Fibroblast of gingiva (primary cell): ENCODE measurements at regions not wholly inside any gene's neighbourhood (a gene's known extent, or its start where the extent isn't known, plus 50 kb on each side); places are given as distances from the start of the nearest gene placed in this dataset.

Experiments
- DNase-seq: peaks from one replicate; pipeline ENCODE4 v3.0.0-alpha.2; 2011; ENCODE audit warnings: low read depth

DNA sequence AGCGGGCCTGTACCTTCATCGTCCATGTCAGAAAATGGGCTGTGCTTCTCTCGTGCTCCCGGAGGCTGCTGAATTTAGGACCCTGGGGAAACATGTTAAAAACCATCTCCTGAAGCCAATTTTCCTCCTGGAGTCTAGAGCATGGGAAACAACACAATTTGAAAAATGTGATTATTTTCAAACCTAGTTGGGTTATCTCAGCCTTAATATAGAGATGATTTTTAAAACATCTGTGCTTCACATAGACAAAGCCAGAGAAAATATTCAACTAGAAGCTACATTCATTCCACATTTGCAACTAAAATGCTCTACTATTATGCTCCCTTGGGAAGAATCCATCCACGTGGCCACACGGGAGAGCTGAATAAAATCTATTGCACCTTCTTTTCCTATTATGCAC is 225.9 kb upstream of the TMEM72 start:
- DNase-seq, result no peak

GRCh38 chr10:44685747-44686146 is 225.4 kb upstream of the TMEM72 start:
- no peak for DNase-seq

DNA sequence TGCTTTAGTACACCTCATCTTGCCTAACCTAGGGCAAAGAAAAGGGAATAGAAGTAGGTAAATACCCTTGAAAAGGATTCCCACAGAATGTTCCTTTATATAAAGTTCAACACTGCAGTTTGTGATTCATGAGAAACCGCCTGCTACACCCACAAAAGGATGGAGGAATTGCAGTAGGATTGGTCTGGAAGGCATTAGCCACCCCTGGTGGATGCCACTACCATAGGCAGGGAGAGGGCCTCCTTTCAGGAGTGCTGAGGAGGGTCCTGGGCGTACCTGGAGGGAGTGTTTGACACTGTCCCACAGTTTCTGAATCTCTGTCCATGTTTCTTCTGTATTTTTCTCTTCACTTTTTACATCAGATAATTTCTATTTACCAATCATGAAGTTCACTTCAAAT is 221.8 kb upstream of the TMEM72 start:
- DNase-seq, result no peak

DNA sequence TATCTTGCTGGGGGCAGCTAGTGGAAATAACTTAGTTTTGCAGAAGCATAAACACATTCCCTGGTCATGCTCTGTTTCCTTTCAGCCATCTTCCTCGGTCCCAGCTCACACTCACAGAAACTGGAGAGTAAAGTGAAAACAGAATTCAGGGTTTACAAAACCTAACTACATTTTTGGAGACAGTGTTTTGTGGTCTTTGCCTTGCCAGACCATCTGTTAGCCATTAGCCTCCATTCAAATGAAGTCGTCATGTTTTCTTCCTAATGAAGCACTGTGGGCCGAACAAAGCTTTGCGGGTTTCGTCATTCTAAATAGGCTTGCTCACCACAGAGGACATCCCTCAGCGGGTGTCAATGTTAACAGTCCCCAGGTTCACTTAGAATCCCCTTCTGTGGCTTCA is 214.6 kb upstream of the TMEM72 start:
- peak; percentile 97 for DNase-seq

DNA sequence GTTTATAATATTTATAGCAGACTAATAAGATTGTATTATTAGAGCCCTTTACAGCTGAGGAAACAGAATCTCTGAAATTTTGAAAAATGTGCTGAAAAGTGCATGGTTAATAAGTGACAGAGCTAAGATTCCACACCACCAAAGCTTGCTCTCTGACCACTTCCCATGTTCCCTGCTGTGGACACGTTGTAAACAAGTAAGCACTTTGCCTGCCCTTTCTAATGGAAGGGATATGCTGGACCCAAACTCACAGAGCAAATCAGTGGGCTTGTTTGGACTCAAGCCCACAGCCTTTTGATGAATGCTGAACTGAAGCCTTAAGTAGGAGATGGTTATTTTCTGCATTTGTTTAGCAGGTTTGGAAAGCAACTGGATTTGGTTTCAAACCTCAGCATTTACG is 214.0 kb upstream of the TMEM72 start:
- DNase-seq, result peak; percentile 39

- DNase-seq, result no peak
These were observed 208.6 kb upstream of the TMEM72 start for GRCh38 chr10:44702531-44702930.

- DNase-seq, result peak; percentile 65
These were observed 207.6 kb upstream of the TMEM72 start for GRCh38 chr10:44703241-44704155.

GRCh38 chr10:44704616-44705015 is 206.5 kb upstream of the TMEM72 start:
- peak; percentile 89 for DNase-seq

DNA sequence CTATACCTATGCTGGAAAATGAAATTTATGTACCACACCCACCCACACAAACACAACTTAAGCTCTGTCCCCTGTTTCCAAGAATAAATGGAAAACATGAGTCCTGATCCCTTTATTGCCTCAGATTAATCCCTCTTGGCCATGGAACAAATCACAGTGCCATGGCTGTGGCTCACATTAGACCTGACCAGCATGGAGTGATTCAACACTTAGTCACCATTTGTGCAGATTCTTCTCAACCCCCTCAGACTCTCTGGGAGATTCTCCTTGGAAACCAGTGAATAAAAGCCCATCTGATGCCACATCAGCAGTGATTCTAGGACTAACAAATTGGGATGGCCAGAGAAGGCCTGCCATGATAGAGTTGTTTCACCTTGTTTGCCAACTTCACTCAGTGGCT is 204.4 kb upstream of the TMEM72 start:
- peak; percentile 91 for DNase-seq

DNA sequence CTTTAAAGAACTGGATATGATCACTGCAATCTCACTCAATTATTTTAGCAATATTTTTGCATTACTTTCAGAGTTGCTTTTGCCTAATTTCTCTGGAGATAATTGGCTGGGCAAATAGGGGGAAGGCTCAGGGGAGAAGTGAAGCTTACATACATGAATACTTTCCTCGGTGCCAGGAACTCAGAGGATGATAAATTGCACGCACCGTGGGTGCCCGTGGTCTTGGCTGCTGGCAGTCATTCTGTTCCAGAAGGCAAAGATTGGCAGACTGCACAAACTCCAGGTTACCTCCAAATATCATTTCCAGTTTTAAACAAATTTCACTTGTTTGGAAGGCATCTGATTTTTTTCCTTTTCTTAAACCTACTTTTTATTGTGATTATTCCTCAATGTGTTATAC is 197.8 kb upstream of the TMEM72 start:
- DNase-seq, result no peak

DNA sequence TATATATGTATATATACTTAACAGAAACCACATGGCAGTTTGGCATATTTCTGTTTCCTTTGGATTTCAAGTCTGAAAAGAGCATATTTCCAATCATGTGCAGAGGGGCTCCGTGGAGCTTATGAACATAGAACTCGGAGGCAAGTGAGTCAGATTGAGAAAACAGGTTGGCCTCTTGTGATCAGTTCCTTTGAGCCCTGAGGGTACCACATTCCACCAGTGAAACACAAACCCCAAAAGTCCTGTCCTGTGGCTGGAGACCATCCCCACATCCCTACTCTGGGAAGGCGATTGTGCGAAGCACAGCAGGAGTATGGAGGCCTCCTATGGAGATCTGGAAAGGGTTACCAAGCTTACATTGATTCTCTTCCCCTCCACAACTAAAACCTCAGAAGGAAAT is 196.7 kb upstream of the TMEM72 start:
- DNase-seq, result no peak

DNA sequence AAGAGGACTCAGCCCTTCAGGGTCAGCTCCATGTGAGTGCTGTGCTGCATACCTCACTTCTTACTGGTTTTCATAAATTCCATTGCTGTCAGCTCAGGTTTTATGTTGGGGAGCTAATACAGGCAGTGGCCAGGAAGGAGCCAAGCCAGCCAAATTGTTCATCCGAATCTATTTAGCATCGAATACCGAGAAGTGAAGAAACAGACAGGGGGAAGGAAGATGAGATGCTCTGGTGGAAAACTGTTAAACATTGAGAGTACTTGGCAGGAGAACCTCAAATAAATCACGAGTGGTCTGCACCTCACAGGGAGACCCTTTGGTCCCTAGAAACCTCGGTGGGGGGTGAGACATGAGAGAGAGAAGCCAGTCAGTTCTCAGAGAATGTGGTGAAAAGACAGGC is 196.0 kb upstream of the TMEM72 start:
- DNase-seq, result peak; percentile 67

- no peak for DNase-seq
These were observed 194.6 kb upstream of the TMEM72 start for GRCh38 chr10:44716470-44717015.

- no peak for DNase-seq
These were observed 188.1 kb upstream of the TMEM72 start for GRCh38 chr10:44723082-44723481.

DNA sequence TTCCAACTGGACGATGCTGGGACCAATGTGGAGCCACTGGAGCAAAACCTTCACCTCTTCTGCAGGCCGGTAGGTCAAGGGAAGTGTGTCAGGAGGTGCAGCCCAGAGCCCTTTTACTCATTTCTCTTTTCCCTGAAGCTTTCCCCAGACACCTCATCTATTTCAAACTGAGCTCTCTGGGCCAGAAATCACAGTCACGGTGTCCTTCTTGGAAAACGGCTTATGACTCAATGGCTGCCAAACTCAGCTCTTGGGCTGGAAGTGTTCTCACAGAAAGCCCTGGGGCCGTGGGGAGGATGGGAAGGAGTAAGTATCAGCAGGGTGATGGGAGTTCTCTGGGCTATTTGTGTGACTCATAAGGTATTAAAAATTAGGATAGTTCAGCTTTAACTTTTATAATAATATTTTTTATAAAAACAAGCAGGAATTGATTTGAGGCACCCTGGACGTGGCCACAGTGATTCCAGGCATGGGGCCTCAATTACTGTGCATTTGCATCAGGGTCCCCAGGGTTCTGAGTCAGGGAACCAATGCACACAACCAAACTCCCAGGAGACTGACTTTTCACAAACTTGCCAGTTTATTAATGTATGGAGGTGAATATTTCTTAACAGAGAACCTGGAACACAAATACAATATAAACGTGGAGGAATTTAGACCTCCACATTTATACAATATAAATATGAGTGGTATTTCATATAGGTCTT is 187.4 kb upstream of the TMEM72 start:
- peak; percentile 73 for DNase-seq

- DNase-seq, result peak; percentile 30
These were observed 186.5 kb upstream of the TMEM72 start for GRCh38 chr10:44724415-44725174.

GRCh38 chr10:44725404-44725803 is 185.7 kb upstream of the TMEM72 start:
- DNase-seq, result peak; percentile 34

- no peak for DNase-seq
These were observed 179.9 kb upstream of the TMEM72 start for GRCh38 chr10:44731283-44731682.

DNA sequence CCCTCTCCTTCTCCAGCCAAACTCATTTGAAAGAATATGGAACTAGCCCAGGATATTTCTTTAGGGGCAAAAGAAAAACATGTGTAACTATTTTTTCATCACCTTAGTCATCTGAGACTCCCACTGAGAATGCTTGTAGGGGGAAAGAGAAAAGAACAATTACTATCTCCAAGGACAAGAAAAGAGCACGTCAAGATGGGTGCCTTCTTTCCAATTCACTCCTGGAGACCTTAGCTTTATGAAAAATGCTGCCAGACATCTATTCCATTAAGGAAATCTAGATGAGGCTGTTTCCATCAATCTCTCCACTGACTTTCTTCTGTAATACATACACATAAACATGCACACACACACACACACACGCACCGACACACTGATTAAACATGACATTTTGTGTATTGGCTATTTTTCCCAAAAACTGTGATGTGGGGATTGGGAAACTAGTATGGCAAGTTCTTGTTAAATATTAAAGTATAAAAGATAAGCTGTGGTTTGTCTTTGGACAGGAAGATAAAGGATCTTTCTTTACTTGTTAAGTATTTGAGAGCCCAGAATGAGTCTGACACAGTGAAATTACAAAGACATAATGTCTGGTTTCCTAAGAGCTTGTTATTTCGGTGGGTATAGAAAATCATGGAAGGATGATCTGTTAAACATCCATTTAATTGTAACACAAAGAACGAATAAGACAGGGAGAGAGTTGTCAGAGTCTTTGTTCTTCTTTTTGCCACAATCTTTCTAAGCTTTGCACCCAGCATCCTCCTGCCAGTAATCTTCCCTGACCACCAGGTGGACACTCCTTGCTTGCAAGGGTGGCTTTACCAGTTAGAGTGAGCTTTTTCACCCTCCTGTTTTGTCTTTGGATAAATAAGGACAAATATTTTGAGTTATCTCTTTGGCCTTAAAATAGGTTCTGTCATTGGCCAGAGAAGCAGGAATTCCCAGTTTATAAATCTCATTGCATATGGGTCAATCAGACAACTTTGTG is 177.3 kb upstream of the TMEM72 start:
- DNase-seq, result no peak

GRCh38 chr10:44742248-44742647 is 168.9 kb upstream of the TMEM72 start:
- peak; percentile 50 for DNase-seq

- DNase-seq, result no peak
These were observed 167.6 kb upstream of the TMEM72 start for GRCh38 chr10:44743535-44743934.
